BJ (cell line): ENCODE measurements at regions not wholly inside any gene's neighbourhood (a gene's known extent, or its start where the extent isn't known, plus 50 kb on each side); places are given as distances from the start of the nearest gene placed in this dataset.

Source experiments
- CTCF ChIA-PET: fragments of 350-600 bp; formaldehyde crosslinking; extraction: SDS; loops from one replicate; lab custom pipeline; 2021; ENCODE audit warnings: antibody characterized with exemption, inconsistent platforms; lab: Yijun Ruan, JAX
- POLR2A ChIA-PET: fragments of 300-600 bp; sonication (Branson Sonifier 250); formaldehyde crosslinking; extraction: SDS; loops from one replicate; lab custom pipeline; 2021; ENCODE audit warnings: antibody characterized with exemption; lab: Charles Lee
- DNase-seq: peaks from one replicate; pipeline ENCODE4 v3.0.0-alpha.2; 2011; ENCODE audit warnings: low read depth
- H3K27me3 ChIP-seq: 2 replicates; pipeline ENCODE4 v1.6.0; 2011; ENCODE audit warnings: low read length; ENCODE audit not compliant: control insufficient read depth, insufficient read depth
- H3K36me3 ChIP-seq: 2 replicates; pipeline ENCODE4 v1.5.1; 2011; ENCODE audit warnings: low read length; ENCODE audit not compliant: control insufficient read depth, insufficient read depth
- H3K4me3 ChIP-seq: 2 replicates; pipeline ENCODE4 v1.5.1; 2011; ENCODE audit warnings: low read depth, mild to moderate bottlenecking, control low read depth, low read length
- CTCF ChIP-seq: IDR thresholded peaks from 2 replicates; pipeline ENCODE4 v1.5.1; 2011; ENCODE audit warnings: low read depth, mild to moderate bottlenecking, control low read depth, inconsistent platforms, low read length, moderate library complexity; ENCODE audit not compliant: insufficient read depth

GRCh38 chr20:1761116-1761515 is 103.5 kb upstream of the SIRPG start:
- Histone ChIP-seq H3K4me3 (no peak overlapping the region), H3K36me3 (no peaks in the 10 kb centered on the region), H3K27me3 (peaks cover 1% of the 10 kb centered on the region)
- POLR2A ChIA-PET: no interaction called here
- DNase-seq: peak; percentile 58
- no peak for TF ChIP-seq CTCF
- CTCF ChIA-PET: interaction anchor here (0.6 to 1.1 kb wide), 2 partner anchors 20 to 931 kb away, joined by 3 read pairs; no protein-coding TSS in a partner anchor

- ChIA-PET CTCF (interaction anchor here (0.8 to 1.7 kb wide), 3 partner anchors 18 to 248 kb away, joined by 3 to 6 read pairs (median 3); no protein-coding TSS in a partner anchor), POLR2A (no interaction called here)
- H3K36me3 ChIP-seq: no peaks in the 10 kb centered on the region
- DNase-seq: no peak
- no peak for TF ChIP-seq CTCF
- H3K4me3 ChIP-seq: no peak overlapping the region
- peaks cover 1% of the 10 kb centered on the region for H3K27me3 ChIP-seq
Measured at GRCh38 chr20:1758765-1759164, 101.2 kb upstream of the SIRPG start.

- H3K36me3 ChIP-seq: no peaks in the 10 kb centered on the region
- DNase-seq: no peak
- no peak for TF ChIP-seq CTCF
- peaks cover 1% of the 10 kb centered on the region for H3K27me3 ChIP-seq
- ChIA-PET POLR2A (no interaction called here), CTCF (interaction anchor here (0.8 to 1.7 kb wide), 3 partner anchors 19 to 415 kb away, joined by 3 to 6 read pairs (median 3); no protein-coding TSS in a partner anchor)
- H3K4me3 ChIP-seq: no peak overlapping the region
Measured at GRCh38 chr20:1757606-1758512, 100.3 kb upstream of the SIRPG start.

GRCh38 chr20:1757072-1757471 is 99.5 kb upstream of the SIRPG start:
- Histone ChIP-seq H3K36me3 (no peaks in the 10 kb centered on the region), H3K27me3 (peaks cover 1% of the 10 kb centered on the region), H3K4me3 (no peak overlapping the region)
- TF ChIP-seq CTCF: no peak
- no peak for DNase-seq
- ChIA-PET POLR2A (no interaction called here), CTCF (interaction anchor here (0.8 kb wide), 1 partner anchor 416 kb away, joined by 3 read pairs; no protein-coding TSS in a partner anchor)

GRCh38 chr20:1754749-1755148 is 97.2 kb upstream of the SIRPG start:
- TF ChIP-seq CTCF: no peak
- POLR2A ChIA-PET: no interaction called here
- Histone ChIP-seq H3K27me3 (peaks cover 3% of the 10 kb centered on the region), H3K4me3 (no peak overlapping the region), H3K36me3 (no peaks in the 10 kb centered on the region)
- CTCF ChIA-PET: no interaction called here
- no peak for DNase-seq
